IPS DF 6.9 (cell line): ENCODE measurements at regions not wholly inside any gene's neighbourhood (a gene's known extent, or its start where the extent isn't known, plus 50 kb on each side); places are given as distances from the start of the nearest gene placed in this dataset.
"Not testable (repeated sequence)": the region's sequence is repeated elsewhere in the genome, so short reads cannot be mapped to it uniquely, and the experiment has no call there.

Experiments used
- DNase-seq: peaks from one replicate; pipeline ENCODE4 v3.0.0-alpha.2; 2013; ENCODE audit warnings: low read depth, low spot score
- H3K27ac ChIP-seq: one replicate; pipeline ENCODE4 v1.5.1; 2013; ENCODE audit warnings: low read length, control low read depth
- H3K27me3 ChIP-seq: 2 replicates; pipeline ENCODE4 v1.6.1; 2013; ENCODE audit warnings: mild to moderate bottlenecking, low read length; ENCODE audit not compliant: control insufficient read depth, insufficient read depth
- H3K36me3 ChIP-seq: 2 replicates; pipeline ENCODE4 v1.6.1; 2013; ENCODE audit warnings: low read length; ENCODE audit not compliant: control insufficient read depth, insufficient read depth
- H3K4me1 ChIP-seq: 2 replicates; pipeline ENCODE4 v1.6.1; 2013; ENCODE audit warnings: low read length; ENCODE audit not compliant: control insufficient read depth, insufficient read depth
- H3K4me3 ChIP-seq: 2 replicates; pipeline ENCODE4 v1.5.1; 2013; ENCODE audit warnings: mild to moderate bottlenecking, low read length
- H3K9me3 ChIP-seq: 2 replicates; pipeline ENCODE4 v1.6.1; 2013; ENCODE audit warnings: low read length, inconsistent platforms; ENCODE audit not compliant: control insufficient read depth, insufficient read depth
- WGBS: extraction: QIAGEN DNeasy Blood & Tissue Kit; methylation state at CpG from one replicate; pipeline ENCODE4 v1.1.7; 2013; ENCODE audit warnings: mixed read lengths, missing lambda C conversion rate; ENCODE audit not compliant: insufficient read length, insufficient coverage; 5-methylcytosine and 5-hydroxymethylcytosine counted together

DNA sequence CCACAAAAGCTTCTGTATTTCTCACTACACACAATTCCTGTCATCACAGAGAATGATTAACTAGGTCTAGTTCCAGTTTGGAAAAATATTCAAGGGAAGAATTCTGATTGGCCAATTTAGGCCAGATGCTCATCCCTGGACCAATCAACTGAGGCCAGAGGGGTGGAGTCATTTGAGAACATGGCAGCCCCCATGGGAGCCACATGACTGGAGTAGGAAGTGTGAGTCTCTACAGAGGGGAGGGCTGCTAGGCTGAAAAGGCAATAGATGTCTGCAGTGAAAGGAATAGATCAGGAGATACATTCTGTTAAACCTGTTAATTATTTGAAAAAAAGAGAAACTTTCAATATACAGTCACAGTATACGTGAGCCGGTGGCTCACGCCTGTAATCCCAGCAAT, 125.2 kb downstream of the UNC93B1 start:
- H3K27me3 ChIP-seq, DNase-seq, H3K4me3 ChIP-seq, H3K27ac ChIP-seq, H3K4me1 ChIP-seq, H3K9me3 ChIP-seq, H3K36me3 ChIP-seq: not testable (repeated sequence)
- WGBS: no CpG with 5 or more reads among the region's 3 CpGs

GRCh38 chr11:67877316-67877715, 126.6 kb downstream of the UNC93B1 start:
- no CpG with 5 or more reads among the region's 4 CpGs for WGBS
- H3K27me3 ChIP-seq, H3K36me3 ChIP-seq, H3K4me1 ChIP-seq, H3K27ac ChIP-seq, H3K4me3 ChIP-seq, H3K9me3 ChIP-seq, DNase-seq: not testable (repeated sequence)

DNA sequence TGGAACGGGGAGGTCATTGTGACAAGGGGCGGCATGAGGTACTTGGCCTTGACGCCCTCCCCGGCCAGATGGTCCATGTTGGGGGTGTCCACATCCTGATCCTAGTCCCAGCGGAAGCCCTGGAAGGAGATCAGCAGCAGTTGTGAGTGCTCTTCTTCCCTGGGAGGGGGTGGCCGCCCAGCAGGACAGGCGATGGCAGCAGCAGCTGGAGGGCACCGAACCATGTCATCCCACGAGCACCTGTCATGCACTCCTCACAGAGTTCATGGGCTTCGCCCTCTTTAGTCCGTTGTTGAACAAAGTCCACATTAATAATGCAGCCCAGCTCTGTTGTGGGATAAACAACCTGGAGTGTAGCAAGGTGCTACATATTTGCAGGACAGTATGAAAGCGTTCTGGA, 130.7 kb downstream of the UNC93B1 start:
- H3K36me3 ChIP-seq, H3K4me1 ChIP-seq, H3K27me3 ChIP-seq, H3K9me3 ChIP-seq, H3K4me3 ChIP-seq, H3K27ac ChIP-seq, DNase-seq: not testable (repeated sequence)
- WGBS: no CpG with 5 or more reads among the region's 12 CpGs

- H3K36me3 ChIP-seq, DNase-seq, H3K4me3 ChIP-seq, H3K4me1 ChIP-seq, H3K27ac ChIP-seq, H3K9me3 ChIP-seq, H3K27me3 ChIP-seq: not testable (repeated sequence)
- WGBS: no CpG with 5 or more reads among the region's 5 CpGs
Measured at GRCh38 chr11:67871168-67871567, 132.7 kb downstream of the UNC93B1 start.

DNA sequence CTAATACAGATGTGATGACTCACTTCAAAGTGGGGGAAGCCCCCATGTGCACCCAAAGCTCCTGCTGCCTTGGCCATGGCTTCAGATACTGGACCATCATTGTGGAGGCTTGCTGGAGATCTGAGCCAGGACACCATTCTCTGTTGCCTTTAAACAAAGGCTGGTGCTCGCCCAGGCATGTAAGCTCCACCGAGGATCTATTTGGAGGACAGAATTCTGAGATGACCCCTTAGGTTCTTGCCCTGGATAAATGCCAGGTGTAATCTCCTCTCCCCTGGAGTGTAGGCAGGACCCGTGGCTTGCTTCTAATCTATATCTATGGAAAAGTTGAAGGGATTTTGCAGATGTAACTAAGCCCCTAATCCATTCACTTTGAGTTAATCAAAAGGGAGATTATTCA, 141.0 kb downstream of the UNC93B1 start:
- H3K4me3 ChIP-seq, H3K27me3 ChIP-seq, DNase-seq, H3K4me1 ChIP-seq, H3K27ac ChIP-seq, H3K36me3 ChIP-seq, H3K9me3 ChIP-seq: not testable (repeated sequence)
- no CpG with 5 or more reads among the region's 3 CpGs for WGBS

DNA sequence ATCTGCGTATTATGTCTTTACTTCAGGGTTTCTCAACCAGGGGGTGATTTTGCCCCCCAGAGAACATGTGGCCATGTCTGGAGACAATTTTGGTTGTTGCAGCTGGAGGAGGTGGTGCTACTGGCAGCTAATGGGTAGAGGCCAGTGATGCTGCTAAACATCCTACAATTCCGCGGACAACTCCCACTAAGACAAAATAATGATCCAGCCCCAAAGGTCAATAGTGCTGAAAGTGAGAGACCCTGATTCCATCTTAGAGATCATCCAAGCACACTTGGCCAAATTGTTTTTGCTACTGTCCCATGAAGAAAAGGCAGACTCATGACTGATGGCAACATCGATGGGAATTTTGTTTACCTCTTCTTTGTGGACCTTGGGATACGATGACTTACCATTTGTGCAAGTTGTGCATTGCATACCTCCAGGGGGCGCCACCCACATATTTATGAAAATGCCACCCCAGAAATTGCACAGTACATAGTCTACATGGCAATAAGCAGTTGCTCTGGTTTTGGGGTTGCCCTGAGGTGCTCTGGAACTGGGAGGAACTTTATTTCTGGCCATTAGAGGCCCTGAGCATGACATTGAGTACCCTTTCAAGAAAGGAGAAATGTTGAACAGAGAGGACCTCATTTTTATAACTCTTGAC, 144.3 kb downstream of the UNC93B1 start:
- not testable (repeated sequence) for H3K36me3 ChIP-seq, H3K4me1 ChIP-seq, DNase-seq, H3K27me3 ChIP-seq, H3K27ac ChIP-seq, H3K9me3 ChIP-seq, H3K4me3 ChIP-seq
- WGBS: no CpG with 5 or more reads among the region's 6 CpGs

DNA sequence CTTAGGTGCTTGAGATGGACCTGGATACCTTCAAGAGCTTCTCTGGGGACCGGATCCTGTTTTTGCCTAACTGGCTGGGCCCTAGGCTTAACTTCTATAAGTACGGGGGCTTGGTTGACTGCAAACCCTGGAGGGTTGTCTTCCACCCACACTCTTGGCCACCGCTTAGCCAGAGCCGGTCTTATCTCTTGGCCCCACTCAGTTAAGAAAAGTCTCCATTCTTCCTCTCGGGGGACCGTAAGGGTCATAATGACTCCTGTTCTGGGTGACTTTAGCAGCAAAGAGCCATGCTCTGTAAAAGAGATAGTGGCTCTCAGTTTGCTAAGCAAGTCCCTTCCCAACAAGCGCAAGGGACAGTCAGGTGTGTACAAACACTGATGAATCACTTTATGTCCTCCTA, 153.2 kb downstream of the UNC93B1 start:
- not testable (repeated sequence) for H3K27ac ChIP-seq, DNase-seq, H3K27me3 ChIP-seq, H3K36me3 ChIP-seq, H3K4me1 ChIP-seq, H3K4me3 ChIP-seq, H3K9me3 ChIP-seq
- WGBS: no CpG with 5 or more reads among the region's 7 CpGs

GRCh38 chr11:67849766-67850165, 154.1 kb downstream of the UNC93B1 start:
- not testable (repeated sequence) for DNase-seq, H3K27ac ChIP-seq, H3K36me3 ChIP-seq, H3K9me3 ChIP-seq, H3K4me1 ChIP-seq, H3K4me3 ChIP-seq, H3K27me3 ChIP-seq
- no CpG with 5 or more reads among the region's 7 CpGs for WGBS

DNA sequence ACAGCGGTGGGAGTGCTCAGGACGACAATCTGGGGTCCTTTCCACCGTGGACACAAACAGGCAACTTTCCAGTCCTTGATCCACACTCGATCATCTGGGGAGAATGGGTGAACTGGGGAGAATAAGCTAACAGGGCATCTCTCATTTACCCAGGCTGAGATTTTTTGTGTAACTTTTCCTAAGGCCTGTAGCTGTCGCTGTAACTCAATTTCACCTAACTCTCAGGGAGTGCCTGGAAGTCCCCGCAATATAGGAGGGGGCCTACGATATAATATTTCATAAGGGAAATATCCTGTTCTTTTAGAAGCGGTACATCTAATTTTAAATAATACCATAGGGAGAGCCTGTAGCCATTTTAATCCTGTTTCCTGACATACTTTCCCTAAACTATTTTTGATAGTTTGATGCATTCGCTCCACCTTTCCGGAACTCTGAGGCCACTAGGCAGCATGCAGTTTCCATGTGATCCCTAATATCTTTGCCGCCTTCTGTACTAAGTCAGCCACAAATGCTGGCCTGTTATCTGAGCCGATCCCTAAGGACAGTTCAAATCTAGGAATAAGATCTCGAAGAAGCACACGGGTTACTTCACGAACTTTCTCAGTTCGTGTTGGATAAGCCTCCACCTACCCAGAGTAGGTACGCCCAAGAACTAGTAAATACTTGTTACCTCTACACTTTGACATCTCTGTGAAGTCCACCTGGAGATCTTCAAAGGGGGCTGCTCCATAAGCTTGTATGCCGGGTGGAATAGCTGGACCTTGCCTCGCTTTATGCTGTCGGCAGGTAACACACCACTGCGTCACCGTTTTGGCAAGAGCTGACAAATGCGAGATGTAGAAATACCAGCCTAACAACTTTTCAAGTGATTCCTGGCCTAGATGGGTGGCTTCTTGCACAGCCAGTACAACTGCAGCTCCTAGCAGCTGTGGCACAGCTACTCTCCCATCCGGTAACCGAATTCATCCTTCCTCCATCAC, 155.7 kb downstream of the UNC93B1 start:
- not testable (repeated sequence) for H3K27ac ChIP-seq, DNase-seq, H3K4me1 ChIP-seq, H3K9me3 ChIP-seq, H3K36me3 ChIP-seq, H3K4me3 ChIP-seq, H3K27me3 ChIP-seq
- no CpG with 5 or more reads among the region's 25 CpGs for WGBS

DNA sequence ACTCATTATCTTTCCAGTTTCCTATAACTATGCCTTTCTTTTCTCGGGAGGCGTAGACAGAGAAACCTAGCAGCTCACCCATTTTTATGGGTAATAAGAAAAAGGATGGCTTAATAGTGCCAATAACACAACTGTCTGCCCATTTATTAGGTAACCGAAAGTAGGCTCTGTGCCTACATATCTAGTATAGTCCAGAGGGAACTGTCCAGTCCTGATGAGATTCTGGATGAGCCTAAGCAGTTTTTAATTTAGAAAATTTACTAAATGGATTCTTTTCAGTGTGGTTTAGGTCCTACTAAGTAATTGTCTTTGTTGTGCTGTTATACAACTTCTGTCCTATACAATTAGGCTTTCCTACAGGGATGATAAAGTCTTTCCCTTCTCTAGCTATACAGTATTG, 157.6 kb downstream of the UNC93B1 start:
- H3K4me1 ChIP-seq, H3K27me3 ChIP-seq, H3K36me3 ChIP-seq, H3K27ac ChIP-seq, H3K9me3 ChIP-seq, H3K4me3 ChIP-seq, DNase-seq: not testable (repeated sequence)
- no CpG with 5 or more reads among the region's 3 CpGs for WGBS

GRCh38 chr11:67845296-67845695, 158.6 kb downstream of the UNC93B1 start:
- WGBS: no CpG with 5 or more reads among the region's 5 CpGs
- not testable (repeated sequence) for H3K4me3 ChIP-seq, H3K9me3 ChIP-seq, H3K4me1 ChIP-seq, H3K27me3 ChIP-seq, H3K27ac ChIP-seq, DNase-seq, H3K36me3 ChIP-seq
